ENCODE measurements at regions not wholly inside any gene's neighbourhood (a gene's known extent, or its start where the extent isn't known, plus 50 kb on each side); places are given as distances from the start of the nearest gene placed in this dataset.

DNA sequence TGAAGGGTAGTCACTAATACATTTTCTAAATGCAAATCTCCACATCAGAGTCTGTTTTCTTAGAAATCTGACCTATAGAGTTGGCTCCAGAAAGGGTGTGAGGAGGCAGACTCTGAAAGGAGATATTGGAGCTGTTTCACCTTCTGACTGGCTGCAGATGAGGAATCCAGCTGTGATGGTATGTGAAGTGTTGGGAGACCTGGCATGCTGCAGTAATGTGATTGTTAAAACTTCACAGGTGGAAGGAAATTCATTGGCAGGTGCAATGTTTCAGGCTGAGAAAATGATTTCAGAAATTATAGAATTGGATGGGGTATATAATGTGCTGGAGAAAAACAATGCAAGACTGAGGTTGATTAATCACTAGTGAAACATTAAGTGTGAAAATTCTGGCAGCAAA is 1134.0 kb upstream of the LRRN3 start:
- no peak for DNase-seq

DNA sequence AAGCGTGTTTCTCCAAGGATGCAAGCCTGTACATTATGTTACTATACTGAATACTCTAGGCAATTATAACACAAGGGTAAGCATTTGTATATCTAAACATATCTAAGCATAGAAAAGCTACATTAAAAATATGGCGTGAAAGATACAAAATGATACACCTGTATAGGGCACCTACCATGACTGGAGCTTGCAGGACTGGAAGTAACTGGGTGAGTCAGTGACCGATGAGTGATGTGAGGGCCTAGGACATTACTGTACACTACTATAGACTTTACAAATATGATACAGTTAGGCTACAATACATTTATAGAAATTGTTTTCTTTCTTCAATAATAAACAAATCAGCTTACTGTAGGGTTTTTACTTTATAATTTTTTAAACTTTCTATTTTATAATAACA is 1127.2 kb upstream of the LRRN3 start:
- DNase-seq = no peak

DNA sequence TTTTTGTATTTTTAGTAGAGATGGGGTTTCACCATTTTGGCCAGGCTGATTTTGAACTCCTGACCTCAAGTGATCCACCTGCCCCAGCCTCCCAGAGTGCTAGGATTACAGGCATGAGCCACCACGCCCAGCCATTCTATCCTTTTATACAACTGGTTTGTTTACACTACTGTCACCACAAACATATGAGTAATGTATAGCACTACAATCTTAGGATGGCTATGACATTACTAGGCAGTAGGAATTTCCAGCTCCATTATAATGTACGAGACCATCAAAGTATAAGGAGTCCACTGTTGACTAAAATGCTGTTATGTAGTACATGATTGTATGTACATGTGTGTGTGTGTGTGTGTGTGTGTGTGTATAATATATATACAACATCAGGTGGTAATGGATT is 1126.1 kb upstream of the LRRN3 start:
- DNase-seq = no peak

DNA sequence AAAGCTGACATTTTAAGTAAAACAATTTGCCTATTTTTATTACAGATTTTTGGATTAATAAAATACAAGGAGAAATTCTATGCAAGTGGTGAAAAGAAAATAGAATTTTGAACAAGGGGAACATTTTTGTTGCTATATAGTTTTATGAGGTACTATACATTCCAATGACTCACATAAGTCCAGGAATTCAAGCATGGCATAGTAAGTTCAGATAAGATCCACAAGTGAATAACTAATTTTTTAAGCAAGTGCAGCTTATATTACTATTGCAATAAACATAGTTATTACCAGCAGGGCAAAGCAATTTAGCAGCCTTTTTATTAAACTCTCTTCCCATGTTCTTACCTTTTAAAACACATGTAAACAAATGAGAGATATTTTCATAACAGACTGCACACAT is 1123.5 kb upstream of the LRRN3 start:
- DNase-seq = no peak

DNA sequence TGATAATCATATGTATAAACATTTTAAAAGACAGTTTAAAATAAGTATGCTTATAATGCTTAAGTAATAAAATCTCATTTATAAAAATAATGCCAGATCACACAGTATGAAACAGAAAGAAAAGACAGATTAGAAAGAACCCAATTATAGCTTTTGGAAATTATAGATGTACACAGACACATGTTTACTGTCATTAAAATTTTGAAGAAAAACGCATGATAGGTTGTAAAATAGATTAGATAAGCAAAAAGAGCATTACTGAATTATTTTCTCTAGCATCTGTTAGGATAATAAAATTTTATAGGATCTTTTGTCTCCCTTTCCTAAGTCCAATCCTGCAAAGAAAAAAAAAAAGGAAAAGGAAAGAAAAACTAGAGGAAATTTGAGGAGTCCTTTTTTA is 1107.3 kb upstream of the LRRN3 start:
- no peak for DNase-seq

DNA sequence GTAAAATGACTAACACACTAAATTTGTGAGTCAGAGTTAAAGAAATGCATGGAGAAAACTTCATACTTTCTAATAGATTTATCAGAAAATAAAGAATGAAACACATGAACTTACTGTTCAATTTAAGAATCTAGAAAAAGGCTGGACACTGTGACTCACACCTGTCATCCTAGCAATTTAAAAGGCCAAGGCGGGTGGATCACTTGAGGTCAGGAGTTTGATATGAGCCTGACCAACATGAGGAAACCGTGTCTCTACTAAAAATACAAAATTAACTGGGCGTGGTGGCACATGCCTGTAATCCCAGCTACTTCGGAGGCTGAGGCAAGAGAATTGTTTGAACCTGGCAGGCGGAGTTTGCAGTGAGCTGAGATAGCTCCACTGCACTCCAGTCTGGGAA is 1106.2 kb upstream of the LRRN3 start:
- DNase-seq = no peak

DNA sequence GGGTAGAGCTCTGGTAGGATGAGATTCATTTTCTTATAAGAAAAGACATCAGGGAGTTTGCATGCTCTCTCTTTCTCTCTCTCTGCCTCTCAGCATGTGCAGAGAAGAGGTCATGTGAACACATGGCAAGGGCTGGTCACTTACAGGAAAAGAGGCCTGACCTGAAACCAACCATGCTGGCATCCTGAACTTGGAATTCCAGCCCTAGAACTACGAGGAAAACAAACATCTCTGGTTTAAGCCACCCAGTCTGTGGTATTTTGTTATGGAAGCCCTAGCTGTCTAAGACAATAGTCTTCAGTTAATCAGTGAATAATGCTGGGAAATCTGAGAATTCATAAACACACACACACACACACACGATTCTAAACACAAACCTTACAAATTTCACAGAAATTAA is 1104.2 kb upstream of the LRRN3 start:
- DNase-seq = no peak

DNA sequence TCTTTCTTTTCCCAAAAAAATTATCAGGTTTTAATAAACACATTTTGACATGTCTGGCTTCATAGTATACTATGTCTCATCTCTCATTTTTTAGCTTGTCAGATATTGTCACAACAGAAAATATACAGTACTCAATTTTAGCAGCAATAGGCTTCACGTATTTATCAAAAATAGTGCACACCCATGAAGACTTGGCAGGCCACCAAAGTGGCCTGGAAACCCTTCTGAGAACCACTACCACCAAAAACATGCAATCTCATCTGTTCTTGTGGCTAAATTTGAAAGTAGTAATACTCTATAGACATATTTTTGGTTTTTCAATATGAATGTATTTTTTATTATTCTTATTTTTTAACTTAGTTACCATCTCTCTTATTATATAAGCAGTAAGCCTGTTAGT is 1094.5 kb upstream of the LRRN3 start:
- DNase-seq = no peak

DNA sequence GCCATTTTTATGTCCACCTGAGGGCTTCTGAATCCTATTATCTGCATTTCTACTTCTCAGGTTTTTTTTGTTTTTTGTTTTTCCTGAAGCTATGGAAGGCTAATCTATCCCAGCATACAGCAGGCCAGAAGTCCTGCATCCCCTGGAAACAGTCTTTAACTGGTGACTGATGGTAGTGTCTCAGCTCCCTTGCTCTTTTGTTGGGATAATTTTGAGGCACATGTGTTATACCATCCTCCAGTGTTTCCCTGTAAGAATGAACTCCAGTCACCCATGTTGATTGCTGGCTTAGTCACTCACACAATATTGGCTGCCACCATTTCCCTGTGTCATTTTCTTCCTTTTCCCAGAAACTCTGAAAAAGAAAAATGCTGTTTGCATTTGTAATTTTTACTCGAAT is 1094.0 kb upstream of the LRRN3 start:
- no peak for DNase-seq

DNA sequence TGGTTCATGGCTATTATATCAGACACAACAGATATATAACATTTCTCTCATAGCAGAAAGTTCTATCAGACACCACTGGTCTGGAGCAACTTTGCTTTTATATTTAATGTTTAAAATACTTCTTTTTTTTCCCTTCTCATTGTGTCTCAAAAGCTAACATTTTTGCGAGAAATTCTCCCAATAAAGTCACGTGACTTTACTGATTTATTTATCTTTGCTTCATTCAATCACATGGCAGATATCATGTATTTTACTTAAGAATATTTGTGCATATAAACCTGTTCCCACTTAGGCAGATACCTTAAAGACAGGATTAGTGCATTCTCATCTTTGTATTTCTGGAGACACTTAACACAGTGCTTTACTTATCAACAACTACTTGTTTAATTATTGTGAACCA is 1093.1 kb upstream of the LRRN3 start:
- no peak for DNase-seq

DNA sequence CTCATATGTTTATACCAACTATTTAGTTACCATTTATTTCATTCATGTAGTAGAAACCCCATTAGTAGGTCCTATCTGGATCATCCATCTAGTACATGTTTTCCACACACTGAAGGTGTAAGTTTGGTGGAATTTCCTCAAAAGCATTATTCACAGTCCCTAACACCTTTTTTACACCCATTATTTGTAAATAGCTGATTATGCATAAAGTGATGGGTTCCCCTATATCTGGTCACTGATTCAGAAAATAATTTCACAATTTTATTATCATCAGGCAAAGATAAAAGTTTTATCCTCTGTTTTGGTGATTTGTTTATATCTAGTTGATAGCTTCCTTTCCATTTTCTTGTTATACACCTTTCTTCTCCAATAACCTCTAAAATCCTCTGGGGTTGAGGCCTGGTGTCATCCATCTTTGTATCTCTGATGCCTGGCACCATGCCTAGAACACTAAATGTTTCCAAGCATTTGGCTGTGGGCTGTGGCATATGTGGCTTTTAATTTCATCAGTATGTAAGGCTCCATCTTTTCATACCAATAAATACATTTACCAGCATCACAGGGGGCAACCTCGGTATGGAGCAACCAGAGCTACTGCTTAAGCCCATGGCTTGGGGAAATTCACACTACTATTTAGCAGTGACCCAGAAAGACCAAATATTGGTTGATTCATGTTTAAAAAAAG is 1089.5 kb upstream of the LRRN3 start:
- no peak for DNase-seq

DNA sequence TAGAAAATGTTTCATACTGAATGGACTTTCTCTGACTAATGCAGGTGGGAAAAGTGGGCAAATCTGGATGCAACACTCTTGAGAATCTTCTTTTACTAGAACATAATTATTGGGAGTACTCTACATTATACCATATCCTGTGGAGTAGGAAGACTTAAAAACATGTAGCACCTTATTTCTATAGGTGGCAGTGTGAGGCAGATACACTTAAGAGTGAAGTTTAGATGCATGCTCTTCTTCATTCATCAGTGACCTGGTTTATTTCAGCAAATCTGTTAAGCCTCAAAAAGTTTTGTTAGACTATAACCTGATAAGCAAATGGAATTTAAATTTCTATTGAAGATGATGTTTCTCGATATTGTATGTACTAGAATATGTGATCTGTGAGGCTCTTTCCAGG is 1087.1 kb upstream of the LRRN3 start:
- no peak for DNase-seq

DNA sequence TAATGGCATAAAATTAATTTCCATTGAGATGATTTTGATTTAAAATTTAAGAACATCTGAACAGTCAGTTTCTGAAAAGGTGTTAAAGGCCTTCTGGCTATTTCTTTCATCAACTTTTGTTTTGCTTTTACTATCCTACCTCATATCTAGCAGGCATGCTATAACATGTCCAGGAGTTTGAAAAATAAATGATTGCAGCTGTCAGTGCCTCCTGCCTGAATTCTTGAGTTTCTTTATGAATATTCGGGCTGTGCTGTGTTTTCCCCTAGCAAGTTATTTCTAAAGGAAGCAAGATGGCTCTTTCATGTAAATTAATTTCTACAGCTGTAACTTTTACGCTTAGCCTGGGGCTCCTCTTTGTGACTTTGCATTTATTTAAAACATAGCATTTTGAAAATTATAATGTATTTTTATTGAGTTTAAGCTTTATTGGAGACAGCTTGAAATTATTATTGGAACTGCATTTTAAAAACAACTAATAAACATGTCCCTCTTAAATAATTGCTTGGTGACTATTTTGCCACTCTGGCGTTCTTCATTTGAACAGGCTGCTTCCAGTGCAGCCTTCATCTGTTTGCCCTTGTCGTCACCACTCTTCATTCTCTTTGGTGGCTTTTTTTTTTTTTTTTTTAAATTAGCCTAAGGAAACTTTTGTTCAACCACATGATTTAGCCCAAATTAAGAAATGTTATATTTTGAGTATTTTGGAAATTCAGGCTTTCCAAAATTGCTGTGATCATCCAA is 1083.4 kb upstream of the LRRN3 start:
- DNase-seq = no peak

DNA sequence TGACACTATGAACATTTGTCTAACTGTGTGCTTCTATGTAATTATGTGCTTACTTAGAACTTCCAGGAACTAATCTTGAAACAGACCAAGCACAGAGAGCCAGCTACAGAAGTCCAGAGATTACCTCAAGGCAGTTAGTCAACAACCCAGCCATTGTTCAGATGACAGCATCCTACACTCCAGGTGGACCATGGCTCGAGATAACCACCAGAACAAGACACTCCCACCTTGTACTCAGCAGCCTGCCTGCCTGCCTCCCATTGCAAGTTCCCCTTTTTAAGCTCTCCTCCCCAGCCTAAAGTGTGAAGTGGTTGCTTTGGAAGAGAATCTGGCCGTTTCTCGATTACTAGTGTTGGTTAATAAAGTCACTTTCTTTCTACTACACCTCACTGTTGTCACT is 1080.6 kb upstream of the LRRN3 start:
- DNase-seq = no peak

DNA sequence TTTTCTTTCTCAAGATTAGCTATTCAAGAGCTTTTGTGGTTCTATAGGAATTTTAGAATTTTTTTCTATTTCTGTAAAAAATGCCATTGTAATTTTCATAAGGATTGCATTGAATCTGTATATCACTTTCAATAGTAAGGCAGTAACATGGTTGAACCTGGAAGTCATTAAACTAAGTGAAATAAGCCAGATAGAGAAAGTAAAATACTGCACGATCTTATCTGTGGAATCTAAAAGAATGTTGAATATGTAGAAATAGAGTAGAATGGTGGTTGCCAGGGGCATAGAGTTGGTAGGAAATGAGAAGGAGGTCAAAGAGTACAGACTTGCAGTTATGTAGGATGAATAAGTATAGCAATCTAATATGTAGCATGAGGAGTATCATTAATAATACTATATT is 1073.5 kb upstream of the LRRN3 start:
- no peak for DNase-seq

DNA sequence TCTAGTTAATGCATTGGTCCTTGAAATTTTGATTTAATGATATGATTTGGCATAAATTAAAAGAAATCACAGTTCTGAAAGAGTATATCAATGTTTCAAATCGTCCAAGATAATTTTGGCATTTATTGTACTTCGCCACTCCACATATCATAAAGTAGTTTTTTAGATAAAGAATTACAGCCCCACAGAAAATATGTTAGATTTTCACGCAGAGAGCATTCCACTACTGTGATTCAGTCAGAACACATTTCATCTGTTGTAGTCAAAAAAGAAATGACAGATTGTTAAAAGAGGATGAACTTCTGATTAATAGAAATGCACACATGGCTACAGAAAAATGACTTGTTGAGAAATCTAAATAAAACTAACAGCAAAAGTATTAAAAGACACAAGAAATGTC is 1063.5 kb upstream of the LRRN3 start:
- no peak for DNase-seq

DNA sequence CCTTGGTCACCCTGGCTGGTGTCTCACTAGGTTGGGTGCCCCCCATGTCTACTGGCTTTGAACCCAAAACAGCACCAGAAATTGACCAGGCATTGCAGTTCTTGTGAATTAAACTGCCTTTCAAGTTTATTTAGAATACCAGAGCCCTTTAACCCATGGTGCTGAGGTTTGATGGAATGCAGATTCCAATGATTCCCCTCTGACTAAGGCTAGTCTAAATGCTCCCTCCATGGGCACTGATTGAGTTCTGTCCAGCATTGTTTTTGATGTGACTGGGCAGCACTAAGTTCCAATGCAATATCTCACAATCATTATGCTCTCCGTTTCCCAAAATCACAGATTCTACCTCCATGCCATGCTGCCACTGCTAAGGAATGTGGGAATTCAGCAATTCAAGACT is 1047.4 kb upstream of the LRRN3 start:
- no peak for DNase-seq

DNA sequence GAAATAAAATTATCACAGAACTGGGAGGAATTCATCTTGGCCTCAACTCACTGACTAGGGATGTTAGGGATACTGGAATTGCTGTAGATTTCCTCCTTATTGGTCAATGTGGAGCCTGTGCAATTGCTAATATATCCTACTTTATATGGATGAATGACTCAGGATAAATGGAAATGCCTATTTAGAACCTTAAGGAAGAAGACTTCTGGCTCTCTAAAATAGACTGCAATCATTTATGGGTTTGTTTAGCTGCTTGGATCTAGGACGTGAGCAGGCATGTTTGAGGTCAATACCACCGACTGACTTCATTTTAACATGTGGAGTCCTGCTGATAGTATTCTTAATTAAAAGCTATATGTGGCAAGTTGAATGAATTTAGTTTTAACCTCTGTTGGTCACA is 1040.1 kb upstream of the LRRN3 start:
- DNase-seq = no peak

DNA sequence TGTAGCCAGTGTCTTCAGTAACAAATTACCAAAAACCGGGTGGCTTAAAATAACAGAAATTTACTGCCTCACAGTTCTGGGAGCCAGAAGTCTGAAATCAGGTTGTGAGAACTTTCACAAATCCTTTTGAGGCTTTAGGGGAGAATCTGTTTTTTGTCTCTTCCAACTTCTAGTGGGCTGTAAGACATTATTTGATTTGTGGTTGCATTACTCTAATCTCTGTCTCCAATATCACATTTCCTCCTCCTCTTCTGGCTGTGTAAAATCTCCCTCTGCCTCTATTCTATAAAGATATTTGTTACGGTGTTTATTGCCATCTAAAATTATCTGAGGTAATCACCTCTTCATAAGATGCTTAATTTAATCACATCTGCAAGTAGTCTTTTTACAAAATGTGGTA is 1039.6 kb upstream of the LRRN3 start:
- DNase-seq = no peak

DNA sequence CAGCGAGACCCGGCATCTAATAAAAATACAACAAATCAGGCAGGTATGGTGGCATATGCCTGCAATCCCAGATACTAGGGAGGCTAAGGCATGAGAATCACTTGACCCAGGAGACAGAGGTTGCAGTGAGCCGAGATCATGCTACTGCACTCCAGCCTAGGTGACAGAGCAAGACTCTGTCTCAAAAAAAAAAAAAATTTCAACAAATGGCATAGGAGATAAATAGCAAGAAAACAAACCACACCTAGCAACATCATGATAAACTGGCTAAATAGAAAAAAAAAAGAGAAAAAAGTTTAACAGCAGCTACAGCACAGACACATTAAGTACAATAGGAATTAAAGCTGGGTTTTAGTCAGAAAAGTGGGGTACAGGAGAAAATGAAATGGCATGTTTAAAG is 1034.6 kb upstream of the LRRN3 start:
- DNase-seq = no peak

DNA sequence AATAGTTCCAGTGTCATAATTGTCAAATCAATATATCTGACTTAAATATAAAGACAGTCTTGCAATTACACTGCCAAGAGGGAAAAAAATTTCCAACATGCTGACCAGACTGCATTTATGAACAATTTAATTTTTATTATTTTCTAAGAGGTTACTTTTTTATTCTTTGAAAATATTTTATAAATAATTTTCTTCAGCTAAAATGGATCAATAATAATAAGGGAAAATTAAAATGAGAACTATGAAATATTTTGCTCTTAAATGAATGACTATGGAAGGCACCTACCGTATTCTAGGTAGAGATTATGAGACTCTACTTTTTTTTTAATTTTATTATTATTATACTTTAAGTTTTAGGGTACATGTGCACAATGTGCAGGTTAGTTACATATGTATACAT is 1032.5 kb upstream of the LRRN3 start:
- no peak for DNase-seq

DNA sequence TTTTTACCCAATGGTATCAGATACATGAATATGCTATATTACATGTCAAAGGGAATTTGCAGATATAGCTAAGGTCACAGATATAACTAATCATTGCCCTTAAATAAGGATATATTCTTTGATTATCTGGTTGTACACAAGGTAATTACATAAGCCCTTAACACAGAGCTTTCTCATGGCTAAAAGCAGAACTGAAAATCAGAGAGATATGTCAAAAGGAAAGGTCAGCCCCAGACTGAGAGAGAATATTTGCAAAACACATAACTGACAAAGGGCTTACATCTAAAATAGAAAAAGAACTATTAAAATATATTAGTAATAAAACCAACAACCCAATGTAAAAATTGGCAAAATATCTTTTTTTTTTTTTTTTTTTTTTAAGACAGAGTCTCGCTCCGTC is 1029.5 kb upstream of the LRRN3 start:
- DNase-seq = no peak

DNA sequence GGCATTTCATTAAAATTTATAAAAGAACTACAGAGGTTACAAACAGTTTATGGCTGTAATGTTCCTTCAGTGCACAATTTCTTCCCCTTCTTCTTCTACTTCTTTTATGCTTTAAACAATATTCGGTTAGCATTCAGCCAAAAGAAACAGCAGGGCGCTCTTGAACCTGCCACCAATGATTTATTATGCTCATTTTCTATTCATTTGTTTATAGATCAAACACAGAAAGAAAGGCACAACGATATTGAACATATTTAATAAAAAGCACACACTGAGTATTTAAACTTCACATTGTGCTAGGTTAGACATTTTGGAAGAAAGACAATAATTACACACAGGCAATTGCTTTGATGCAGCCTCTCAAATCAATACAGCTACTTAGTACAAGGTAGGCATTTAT is 1025.8 kb upstream of the LRRN3 start:
- DNase-seq = no peak

DNA sequence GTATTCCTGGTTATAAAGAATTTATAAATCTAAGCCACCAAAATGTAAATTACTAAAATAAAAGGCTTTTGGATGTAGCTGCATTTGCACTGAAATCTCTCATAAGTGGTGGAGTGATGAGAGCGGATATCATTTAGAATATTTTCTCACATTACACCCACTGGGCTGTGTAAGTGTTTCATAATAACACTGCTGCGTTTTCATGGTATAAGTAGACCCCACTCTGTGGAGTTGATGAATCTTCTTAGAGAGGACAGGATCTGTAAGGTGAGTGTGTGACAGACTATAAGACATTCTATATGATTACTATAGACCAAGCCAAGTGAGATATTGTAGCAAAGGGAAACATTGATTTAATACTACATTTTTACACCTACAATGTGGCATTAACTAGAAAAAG is 1024.1 kb upstream of the LRRN3 start:
- DNase-seq = no peak

DNA sequence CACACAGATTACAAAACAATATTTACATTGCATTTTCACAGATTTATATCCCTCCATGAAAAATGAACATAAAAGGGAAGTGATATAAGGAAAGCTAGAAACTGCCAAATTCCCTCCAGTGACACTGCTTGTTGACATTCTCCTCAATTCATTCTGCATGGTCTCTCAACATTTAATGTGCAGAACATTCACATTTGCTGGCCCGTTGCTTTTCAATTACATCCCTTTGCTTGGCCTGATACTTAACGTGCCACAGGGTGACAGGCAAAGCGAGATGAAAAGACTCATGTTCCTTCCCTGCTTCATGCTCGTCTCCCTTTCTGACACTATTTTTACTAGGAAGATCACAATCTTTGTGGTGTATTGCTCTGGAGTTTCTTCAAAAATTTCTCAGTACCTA is 1019.7 kb upstream of the LRRN3 start:
- DNase-seq = no peak
